ENCODE measurements at regions not wholly inside any gene's neighbourhood (a gene's known extent, or its start where the extent isn't known, plus 50 kb on each side); places are given as distances from the start of the nearest gene placed in this dataset.

GRCh38 chr5:68134669-68135313 is 80.8 kb upstream of the PIK3R1 start:
- TF ChIP-seq POLR2A (IDR thresholded peaks at IDR 0.05) (no peak), POLR2AphosphoS5 (IDR thresholded peaks at IDR 0.05) (no peak), EP300 (IDR thresholded peaks at IDR 0.05; ENCODE audit: low read depth) (no peak), CTCF (IDR thresholded peaks at IDR 0.05) (no peak)
